PC-9 (cell line): ENCODE measurements at regions not wholly inside any gene's neighbourhood (a gene's known extent, or its start where the extent isn't known, plus 50 kb on each side); places are given as distances from the start of the nearest gene placed in this dataset.

Experiments used
- BruUV-seq: library from RNA; stranded (reverse); fragments of 400-500 nt; replicated peaks from 2 replicates; lab custom pipeline; 2021; lab: Mats Ljungman, UMichigan
- CTCF ChIA-PET: fragments of 300-600 bp; sonication (Branson Sonifier 250); formaldehyde crosslinking; loops from one replicate; lab custom pipeline; 2022; ENCODE audit warnings: antibody characterized with exemption; lab: Charles Lee
- POLR2A ChIA-PET: fragments of 300-600 bp; sonication (Branson Sonifier 250); formaldehyde crosslinking; loops from one replicate; lab custom pipeline; 2022; ENCODE audit warnings: antibody characterized with exemption; ENCODE audit not compliant: unreplicated experiment; lab: Charles Lee
- DNase-seq, 2 experiments: peaks; one replicate each; pipeline versions ENCODE4 v3.0.0 to v3.0.0-alpha.2; 2015 to 2022; ENCODE audit warnings: mixed read lengths in 1 of 2
- H2AFZ ChIP-seq: fragments of 200-600 bp; sonication (generic); 2 replicates; pipeline ENCODE4 v1.8.1; 2017; ENCODE audit warnings: antibody characterized with exemption
- H3F3A ChIP-seq: fragments of 200-600 bp; sonication (generic); 2 replicates; pipeline ENCODE4 v1.8.1; 2017; ENCODE audit warnings: antibody characterized with exemption, mild to moderate bottlenecking, low read depth; ENCODE audit not compliant: insufficient read depth
- H3K27ac ChIP-seq: fragments of 200-600 bp; sonication (generic); 2 replicates; pipeline ENCODE4 v1.6.1; 2016; ENCODE audit warnings: mixed run types
- H3K27me3 ChIP-seq: fragments of 200-600 bp; sonication (generic); 2 replicates; pipeline ENCODE4 v1.6.1; 2016; ENCODE audit warnings: low read depth, mixed run types; ENCODE audit not compliant: insufficient read depth
- H3K36me3 ChIP-seq: fragments of 200-600 bp; sonication (generic); 2 replicates; pipeline ENCODE4 v1.6.1; 2016; ENCODE audit warnings: low read depth, mixed run types
- H3K4me1 ChIP-seq: fragments of 200-600 bp; sonication (generic); replicated peaks from 2 replicates; pipeline ENCODE4 v1.6.1; 2016; ENCODE audit warnings: mixed run types; ENCODE audit not compliant: insufficient read depth
- H3K4me2 ChIP-seq: fragments of 200-600 bp; sonication (generic); 2 replicates; pipeline ENCODE4 v1.6.1; 2017; ENCODE audit warnings: mixed run types
- H3K4me3 ChIP-seq: fragments of 200-600 bp; sonication (generic); 2 replicates; pipeline ENCODE4 v1.6.1; 2016; ENCODE audit warnings: mixed run types
- H3K79me2 ChIP-seq: fragments of 200-600 bp; sonication (generic); 2 replicates; pipeline ENCODE4 v1.6.1; 2017; ENCODE audit warnings: low read depth, mixed run types
- H3K9me2 ChIP-seq: fragments of 200-600 bp; sonication (generic); 2 replicates; pipeline ENCODE4 v1.8.1; 2017; ENCODE audit warnings: mild to moderate bottlenecking; ENCODE audit not compliant: insufficient read depth
- H3K9me3 ChIP-seq: fragments of 200-600 bp; sonication (generic); 2 replicates; pipeline ENCODE4 v1.8.1; 2016; ENCODE audit warnings: low read depth; ENCODE audit not compliant: insufficient read depth
- H4K20me1 ChIP-seq: fragments of 200-600 bp; sonication (generic); 2 replicates; pipeline ENCODE4 v1.8.1; 2017; ENCODE audit not compliant: insufficient read depth
- CTCF ChIP-seq: fragments of 200-600 bp; sonication (generic); conservative IDR thresholded peaks from 2 replicates; pipeline ENCODE4 v1.6.1; 2017; ENCODE audit warnings: mixed run types, antibody characterized with exemption, mild to moderate bottlenecking, moderate library complexity
- EZH2 ChIP-seq: fragments of 200-600 bp; sonication (generic); IDR thresholded peaks from 2 replicates; pipeline ENCODE4 v1.8.0; 2017; ENCODE audit warnings: antibody characterized with exemption, low read depth
- intact Hi-C: fragments of 100-400 bp; cut with micrococcal nuclease; formaldehyde crosslinking; loops from one replicate; pipeline ENCODE4 v1.10.0; 2022; ENCODE audit not compliant: unreplicated experiment

GRCh38 chr20:6641012-6641411 is 126.5 kb upstream of the BMP2 start:
- Histone ChIP-seq H3K27ac (no peak overlapping the region), H4K20me1 (no peaks in the 10 kb centered on the region), H3K36me3 (no peaks in the 10 kb centered on the region), H3K27me3 (no peaks in the 10 kb centered on the region), H3K4me3 (no peak overlapping the region), H3K4me2 (no peak overlapping the region), H2AFZ (no peak overlapping the region), H3K79me2 (no peaks in the 10 kb centered on the region), H3F3A (no peaks in the 10 kb centered on the region), H3K9me2 (0 out of 2 replicates have a peak, but pooled peaks cover 5% of the 10 kb centered on the region), H3K4me1 (peaks cover 12% of the 10 kb centered on the region), H3K9me3 (no peaks in the 10 kb centered on the region; the same call in 1 of the 2 replicates)
- ChIA-PET POLR2A (no interaction called here), CTCF (no interaction called here)
- no peak for DNase-seq
- intact Hi-C loops: no loop called here
- BruUV-seq: no TSS peak
- no peak for TF ChIP-seq CTCF
- TF ChIP-seq EZH2: no peak

GRCh38 chr20:6637160-6637579 is 130.3 kb upstream of the BMP2 start:
- Histone ChIP-seq H3K4me1 (peaks cover 12% of the 10 kb centered on the region), H3K27me3 (no peaks in the 10 kb centered on the region), H3K9me3 (no peaks in the 10 kb centered on the region; the same call in 1 of the 2 replicates), H3F3A (no peaks in the 10 kb centered on the region), H3K4me2 (peak overlapping the region; percentile 14; the same call in 1 of the 2 replicates), H3K9me2 (0 out of 2 replicates have a peak, but pooled peaks cover 5% of the 10 kb centered on the region), H3K36me3 (no peaks in the 10 kb centered on the region), H4K20me1 (no peaks in the 10 kb centered on the region), H3K4me3 (no peak overlapping the region), H3K27ac (no peak overlapping the region), H2AFZ (no peak overlapping the region), H3K79me2 (no peaks in the 10 kb centered on the region)
- intact Hi-C loops: no loop called here
- BruUV-seq: no TSS peak
- ChIA-PET CTCF (no interaction called here), POLR2A (no interaction called here)
- TF ChIP-seq EZH2: no peak
- no peak for TF ChIP-seq CTCF
- DNase-seq: no peak

GRCh38 chr20:6636209-6637159 is 131.0 kb upstream of the BMP2 start:
- Histone ChIP-seq H3F3A (no peaks in the 10 kb centered on the region), H3K27ac (no peak overlapping the region; the same call in 1 of the 2 replicates), H4K20me1 (no peaks in the 10 kb centered on the region), H3K9me2 (0 out of 2 replicates have a peak, but pooled peaks cover 5% of the 10 kb centered on the region), H3K79me2 (no peaks in the 10 kb centered on the region), H3K9me3 (no peaks in the 10 kb centered on the region), H2AFZ (no peak overlapping the region), H3K27me3 (no peaks in the 10 kb centered on the region), H3K4me1 (peaks cover 12% of the 10 kb centered on the region), H3K36me3 (no peaks in the 10 kb centered on the region), H3K4me2 (peak overlapping the region; percentile 14), H3K4me3 (no peak overlapping the region)
- intact Hi-C loops: no loop called here
- no TSS peak for BruUV-seq
- TF ChIP-seq EZH2 (no peak), CTCF (peak; percentile 64)
- ChIA-PET POLR2A (no interaction called here), CTCF (no interaction called here)
- DNase-seq: no peak
